SK-N-SH (cell line): ENCODE measurements at regions not wholly inside any gene's neighbourhood (a gene's known extent, or its start where the extent isn't known, plus 50 kb on each side); places are given as distances from the start of the nearest gene placed in this dataset.

Experiments
- CTCF ChIA-PET: fragments of 300-600, 350-600 bp; formaldehyde crosslinking; extraction: SDS; loops from one replicate; lab custom pipeline; 2021; lab: Yijun Ruan, JAX
- POLR2A ChIA-PET: fragments of 350-600 bp; sonication (Branson Sonifier 250); formaldehyde crosslinking; extraction: SDS; loops from one replicate; lab custom pipeline; 2020; ENCODE audit warnings: antibody characterized with exemption, inconsistent platforms; lab: Yijun Ruan, JAX
- DNase-seq: peaks from one replicate; pipeline ENCODE4 v3.0.0; 2012
- H2AFZ ChIP-seq: fragments of 200-600 bp; sonication (generic); 2 replicates; pipeline ENCODE4 v1.8.1; 2016; ENCODE audit warnings: antibody characterized with exemption, mild to moderate bottlenecking, low read depth
- H3F3A ChIP-seq: fragments of 200-600 bp; sonication (generic); replicated peaks from 2 replicates; pipeline ENCODE3; 2016; ENCODE audit warnings: antibody characterized with exemption, mild to moderate bottlenecking; ENCODE audit not compliant: insufficient read depth
- H3K27ac ChIP-seq, 2 experiments: fragments of 200-500 bp in 1 of 2; fragments of 200-600 bp in 1 of 2; sonication (Bioruptor generic) in 1 of 2; sonication (generic), shearing (Covaris generic) in 1 of 2; 2 replicates each; pipeline versions ENCODE4 v1.5.1 to v1.6.1; 2014 to 2016; ENCODE audit warnings: low read depth in 2 of 2, inconsistent platforms in 1 of 2, low read length in 1 of 2, mild to moderate bottlenecking in 1 of 2, mixed read lengths in 1 of 2
- H3K27me3 ChIP-seq: fragments of 200-600 bp; sonication (generic), shearing (Covaris generic); 2 replicates; pipeline ENCODE4 v1.6.1; 2016; ENCODE audit warnings: mixed run types; ENCODE audit not compliant: insufficient read depth
- H3K36me3 ChIP-seq, 2 experiments: fragments of 200-500 bp in 1 of 2; fragments of 200-600 bp in 1 of 2; sonication (Bioruptor generic) in 1 of 2; sonication (generic) in 1 of 2; replicated peaks in 1 of 2; 2 replicates each; pipeline versions ENCODE3 to v1.5.1; 2014 to 2016; ENCODE audit warnings: low read length in 1 of 2, mild to moderate bottlenecking in 1 of 2; ENCODE audit not compliant: insufficient read depth in 2 of 2, control insufficient read depth in 1 of 2
- H3K4me1 ChIP-seq, 2 experiments: fragments of 200-500 bp in 1 of 2; fragments of 200-600 bp in 1 of 2; sonication (Bioruptor generic) in 1 of 2; sonication (generic), shearing (Covaris generic) in 1 of 2; 2 replicates each; pipeline versions ENCODE4 v1.5.1 to v1.6.1; 2014 to 2016; ENCODE audit warnings: low read depth in 1 of 2, low read length in 1 of 2, mixed run types in 1 of 2; ENCODE audit not compliant: insufficient read depth in 2 of 2, control insufficient read depth in 1 of 2
- H3K4me2 ChIP-seq: fragments of 200-600 bp; sonication (generic), shearing (Covaris generic); 2 replicates; pipeline ENCODE4 v1.6.1; 2017; ENCODE audit warnings: mixed run types
- H3K4me3 ChIP-seq, 2 experiments: fragments of 200-500 bp in 1 of 2; fragments of 200-600 bp in 1 of 2; sonication (Bioruptor generic) in 1 of 2; sonication (generic), shearing (Covaris generic) in 1 of 2; 2 replicates each; pipeline versions ENCODE4 v1.5.1 to v1.8.1; 2014 to 2016; ENCODE audit warnings: low read depth in 2 of 2, inconsistent platforms in 1 of 2, low read length in 1 of 2, mild to moderate bottlenecking in 1 of 2, mixed read lengths in 1 of 2, moderate library complexity in 1 of 2
- H3K79me2 ChIP-seq: fragments of 200-600 bp; sonication (generic); 2 replicates; pipeline ENCODE4 v1.8.1; 2017; ENCODE audit warnings: mild to moderate bottlenecking; ENCODE audit not compliant: insufficient read depth
- H3K9ac ChIP-seq: fragments of 200-600 bp; sonication (generic); 2 replicates; pipeline ENCODE4 v1.6.1; 2017; ENCODE audit warnings: mixed run types
- H3K9me2 ChIP-seq: fragments of 200-600 bp; sonication (generic); 2 replicates; pipeline ENCODE4 v1.6.1; 2017; ENCODE audit warnings: mixed run types
- H3K9me3 ChIP-seq: fragments of 200-600 bp; sonication (generic); 2 replicates; pipeline ENCODE4 v1.6.1; 2017; ENCODE audit warnings: mixed run types, mild to moderate bottlenecking, moderate library complexity
- H4K20me1 ChIP-seq: fragments of 200-600 bp; sonication (generic); 2 replicates; pipeline ENCODE4 v1.6.1; 2017; ENCODE audit warnings: mild to moderate bottlenecking, mixed run types; ENCODE audit not compliant: insufficient read depth
- CHD2 ChIP-seq: fragments of 150-350 bp; IDR thresholded peaks from 2 replicates; pipeline ENCODE4 v1.6.1; 2018; ENCODE audit warnings: low read length; ENCODE audit not compliant: partially characterized antibody
- ELF1 ChIP-seq: IDR thresholded peaks from 2 replicates; pipeline ENCODE4 v1.4.0; 2012
- FOXM1 ChIP-seq: IDR thresholded peaks from 2 replicates; pipeline ENCODE4 v1.4.0; 2012; ENCODE audit warnings: low read depth, mild to moderate bottlenecking
- MEF2A ChIP-seq: IDR thresholded peaks from 2 replicates; pipeline ENCODE4 v1.4.0; 2012; ENCODE audit warnings: low read depth, borderline replicate concordance
- RAD21 ChIP-seq: IDR thresholded peaks from 2 replicates; pipeline ENCODE4 v1.6.1; 2012; ENCODE audit warnings: mild to moderate bottlenecking, low read length
- RCOR1 ChIP-seq: fragments of 150-350 bp; IDR thresholded peaks from 2 replicates; pipeline ENCODE4 v1.6.1; 2017; ENCODE audit warnings: antibody characterized with exemption, low read length
- RFX5 ChIP-seq: IDR thresholded peaks from 2 replicates; pipeline ENCODE4 v1.6.1; 2012; ENCODE audit warnings: mild to moderate bottlenecking, improper control_type of control experiment, low read length
- RXRA ChIP-seq: IDR thresholded peaks from 2 replicates; pipeline ENCODE4 v1.4.0; 2012; ENCODE audit warnings: low read depth, mild to moderate bottlenecking, borderline replicate concordance
- SIN3A ChIP-seq: IDR thresholded peaks from 2 replicates; pipeline ENCODE4 v1.6.1; 2012; ENCODE audit warnings: low read depth, mild to moderate bottlenecking, low read length, moderate library complexity, borderline replicate concordance
- TEAD4 ChIP-seq: IDR thresholded peaks from 2 replicates; pipeline ENCODE4 v1.4.0; 2012; ENCODE audit warnings: mild to moderate bottlenecking, borderline replicate concordance; ENCODE audit not compliant: insufficient read depth
- YY1 ChIP-seq: IDR thresholded peaks from 2 replicates; pipeline ENCODE4 v1.4.0; 2012; ENCODE audit warnings: low read depth, mild to moderate bottlenecking
- ZBTB33 ChIP-seq: IDR thresholded peaks from 2 replicates; pipeline ENCODE4 v1.4.0; 2012; ENCODE audit warnings: low read depth, borderline replicate concordance
- WGBS: methylation state at CpG from one replicate; pipeline ENCODE4 v1.1.6; 2017; ENCODE audit warnings: low lambda C conversion rate; 5-methylcytosine and 5-hydroxymethylcytosine counted together
- TF ChIP-seq, protein P1 (sequence below): fragments of 150-350 bp; IDR thresholded peaks from 2 replicates; pipeline ENCODE4 v1.6.1; 2016; ENCODE audit warnings: mild to moderate bottlenecking, low read depth, low read length

GRCh38 chr9:31236344-31236743 is 1148.1 kb upstream of the ACO1 start:
- no peak for DNase-seq
- Histone ChIP-seq H3K27me3 (no peaks in the 10 kb centered on the region), H3K9ac (no peak overlapping the region), H3K36me3 (no peaks in the 10 kb centered on the region), H3K4me1 (peaks cover 0 to 2% of the 10 kb centered on the region in 2 experiments; a peak in 1 of 4 replicates), H3K27ac (no peak overlapping the region), H3K9me2 (no peaks in the 10 kb centered on the region), H3K79me2 (no peaks in the 10 kb centered on the region), H3K4me3 (no peak overlapping the region), H3K9me3 (no peaks in the 10 kb centered on the region), H4K20me1 (no peaks in the 10 kb centered on the region), H3K4me2 (no peak overlapping the region), H2AFZ (no peak overlapping the region), H3F3A (no peaks in the 10 kb centered on the region)
- 4% methylated on average over 2 of the region's 2 CpGs for WGBS
- CTCF ChIA-PET = no interaction called here
- POLR2A ChIA-PET = no interaction called here
- no peak for TF ChIP-seq CHD2

DNA sequence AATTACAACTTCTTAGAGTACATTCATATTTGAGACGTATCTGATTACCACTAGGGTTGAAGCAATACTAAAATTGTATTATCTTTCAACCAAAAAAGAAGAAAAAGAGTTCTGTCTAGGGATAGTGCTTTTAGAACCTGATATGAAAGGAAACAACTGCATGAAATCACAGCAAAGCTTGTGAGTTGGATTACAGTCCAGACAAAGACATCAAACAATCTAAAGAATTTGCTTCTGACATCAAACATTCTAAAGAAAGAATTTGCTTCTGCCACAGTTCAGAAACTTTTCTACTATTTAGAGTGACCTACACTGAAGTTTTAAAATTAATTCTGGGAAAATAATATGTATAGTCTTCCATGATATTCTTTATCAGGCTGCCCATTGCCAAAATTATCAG is 1141.1 kb upstream of the ACO1 start:
- H3K79me2 ChIP-seq = no peaks in the 10 kb centered on the region
- POLR2A ChIA-PET = no interaction called here
- DNase-seq = no peak
- no peak overlapping the region for H3K4me3 ChIP-seq
- no peaks in the 10 kb centered on the region for H3F3A ChIP-seq
- no peaks in the 10 kb centered on the region for H3K36me3 ChIP-seq
- H3K9me3 ChIP-seq = no peaks in the 10 kb centered on the region
- TF ChIP-seq FOXM1 (no peak), RFX5 (no peak), RXRA (no peak), RCOR1 (no peak), MEF2A (no peak), RAD21 (no peak), TEAD4 (no peak), SIN3A (no peak), ZBTB33 (no peak), ELF1 (no peak), YY1 (no peak)
- TF ChIP-seq, protein P1, sequence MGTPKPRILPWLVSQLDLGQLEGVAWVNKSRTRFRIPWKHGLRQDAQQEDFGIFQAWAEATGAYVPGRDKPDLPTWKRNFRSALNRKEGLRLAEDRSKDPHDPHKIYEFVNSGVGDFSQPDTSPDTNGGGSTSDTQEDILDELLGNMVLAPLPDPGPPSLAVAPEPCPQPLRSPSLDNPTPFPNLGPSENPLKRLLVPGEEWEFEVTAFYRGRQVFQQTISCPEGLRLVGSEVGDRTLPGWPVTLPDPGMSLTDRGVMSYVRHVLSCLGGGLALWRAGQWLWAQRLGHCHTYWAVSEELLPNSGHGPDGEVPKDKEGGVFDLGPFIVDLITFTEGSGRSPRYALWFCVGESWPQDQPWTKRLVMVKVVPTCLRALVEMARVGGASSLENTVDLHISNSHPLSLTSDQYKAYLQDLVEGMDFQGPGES = no peak
- no peaks in the 10 kb centered on the region for H3K9me2 ChIP-seq
- WGBS = 23% methylated on average over 1 of the region's 1 CpG
- H2AFZ ChIP-seq = no peak overlapping the region
- H3K9ac ChIP-seq = no peak overlapping the region
- H3K27ac ChIP-seq = peak overlapping the region in 1 of 2 experiments; percentile 22; a peak in 1 of 4 replicates
- CTCF ChIA-PET = no interaction called here
- H3K27me3 ChIP-seq = no peaks in the 10 kb centered on the region
- no peaks in the 10 kb centered on the region for H4K20me1 ChIP-seq
- H3K4me2 ChIP-seq = no peak overlapping the region
- H3K4me1 ChIP-seq = peaks cover 0 to 3% of the 10 kb centered on the region in 2 experiments; a peak in 1 of 4 replicates
